ENCODE measurements at regions not wholly inside any gene's neighbourhood (a gene's known extent, or its start where the extent isn't known, plus 50 kb on each side); places are given as distances from the start of the nearest gene placed in this dataset.
A peak's percentile ranks its signal among the peaks of the same experiment; 100 is the strongest.

- H3F3A ChIP-seq (ENCODE audit: insufficient read depth, low read length, poor library complexity, severe bottlenecking) = no peaks in the 10 kb centered on the region
- no peak for TF ChIP-seq CTCF (IDR thresholded peaks at IDR 0.05; ENCODE audit: poor library complexity, severe bottlenecking)
- H3K27me3 ChIP-seq (ENCODE audit: insufficient read depth, low read depth, low read length) = no peaks in the 10 kb centered on the region
- H3K4me2 ChIP-seq (ENCODE audit: low read length) = no peak overlapping the region
- no peaks in the 10 kb centered on the region for H3K36me3 ChIP-seq (ENCODE audit: insufficient read depth, low read length)
- H3K9me2 ChIP-seq (ENCODE audit: insufficient read depth, low read length) = no peaks in the 10 kb centered on the region
- H2AFZ ChIP-seq (ENCODE audit: low read depth, low read length) = no peak overlapping the region
- H3K79me2 ChIP-seq (replicated peaks; ENCODE audit: insufficient read depth, low read length) = no peaks in the 10 kb centered on the region
- H3K9me3 ChIP-seq (ENCODE audit: low read length) = no peaks in the 10 kb centered on the region
- H3K9ac ChIP-seq (ENCODE audit: low read length) = peak overlapping the region; percentile 65
- H4K20me1 ChIP-seq (ENCODE audit: insufficient read depth) = no peaks in the 10 kb centered on the region
- H3K27ac ChIP-seq (ENCODE audit: low read length) = peak overlapping the region; percentile 95
- no peak overlapping the region for H3K4me3 ChIP-seq (ENCODE audit: low read length)
These were observed 66.6 kb upstream of the SMARCA2 start for GRCh38 chr9:1948541-1948940.

- H3K9ac ChIP-seq (ENCODE audit: low read length) = no peak overlapping the region
- no peaks in the 10 kb centered on the region for H3K27me3 ChIP-seq (ENCODE audit: insufficient read depth, low read depth, low read length)
- H3F3A ChIP-seq (ENCODE audit: insufficient read depth, low read length, poor library complexity, severe bottlenecking) = no peaks in the 10 kb centered on the region
- H3K4me3 ChIP-seq (ENCODE audit: low read length) = no peak overlapping the region
- H3K4me2 ChIP-seq (ENCODE audit: low read length) = no peak overlapping the region
- no peak overlapping the region for H3K27ac ChIP-seq (ENCODE audit: low read length)
- H3K9me2 ChIP-seq (ENCODE audit: insufficient read depth, low read length) = no peaks in the 10 kb centered on the region
- TF ChIP-seq POLR2AphosphoS5 (IDR thresholded peaks at IDR 0.05) (no peak), MXI1 (conservative IDR thresholded peaks at IDR 0.05; ENCODE audit: poor library complexity, severe bottlenecking) (no peak), EP300 (conservative IDR thresholded peaks at IDR 0.05; ENCODE audit: poor library complexity, severe bottlenecking) (no peak), TAF1 (IDR thresholded peaks at IDR 0.05; ENCODE audit: low read depth) (no peak), EZH2 (IDR thresholded peaks at IDR 0.05; ENCODE audit: borderline replicate concordance, insufficient read depth, low read length, poor library complexity, severe bottlenecking) (no peak), RAD21 (conservative IDR thresholded peaks at IDR 0.05) (no peak), SMC3 (conservative IDR thresholded peaks at IDR 0.05; ENCODE audit: poor library complexity) (no peak), REST (IDR thresholded peaks at IDR 0.05; ENCODE audit: borderline replicate concordance) (no peak), CTCF (IDR thresholded peaks at IDR 0.05; ENCODE audit: poor library complexity, severe bottlenecking) (no peak)
- no peaks in the 10 kb centered on the region for H3K36me3 ChIP-seq (ENCODE audit: insufficient read depth, low read length)
- H2AFZ ChIP-seq (ENCODE audit: low read depth, low read length) = no peak overlapping the region
- H4K20me1 ChIP-seq (ENCODE audit: insufficient read depth) = no peaks in the 10 kb centered on the region
- H3K79me2 ChIP-seq (replicated peaks; ENCODE audit: insufficient read depth, low read length) = no peaks in the 10 kb centered on the region
- no peaks in the 10 kb centered on the region for H3K9me3 ChIP-seq (ENCODE audit: low read length)
These were observed 63.7 kb upstream of the SMARCA2 start for GRCh38 chr9:1951446-1951845.

Measured in neural cell (in vitro differentiated cells).